Caco-2 (cell line): ENCODE measurements at regions not wholly inside any gene's neighbourhood (a gene's known extent, or its start where the extent isn't known, plus 50 kb on each side); places are given as distances from the start of the nearest gene placed in this dataset.

Experiments used
- BruUV-seq: library from RNA; stranded (reverse); fragments of 400-500 nt; replicated peaks from 2 replicates; lab custom pipeline; 2021; lab: Mats Ljungman, UMichigan
- CTCF ChIA-PET: fragments of 300-600 bp; sonication (Branson Sonifier 250); formaldehyde crosslinking; loops from one replicate; lab custom pipeline; 2022; ENCODE audit warnings: antibody characterized with exemption; lab: Charles Lee
- POLR2A ChIA-PET: fragments of 300-600 bp; sonication (Branson Sonifier 250); formaldehyde crosslinking; loops from one replicate; lab custom pipeline; 2022; ENCODE audit warnings: antibody characterized with exemption; lab: Charles Lee
- DNase-seq, 2 experiments: peaks; one replicate each; pipeline versions ENCODE4 v3.0.0 to v3.0.0-alpha.2; 2020 to 2022
- H3K27me3 ChIP-seq: replicated peaks from 2 replicates; pipeline ENCODE4 v1.6.0; 2011; ENCODE audit warnings: low read length; ENCODE audit not compliant: control insufficient read depth, insufficient read depth
- H3K36me3 ChIP-seq: 2 replicates; pipeline ENCODE4 v1.5.1; 2011; ENCODE audit warnings: low read length; ENCODE audit not compliant: control insufficient read depth, insufficient read depth
- H3K4me1 ChIP-seq: fragments of 250-450 bp; sonication (Bioruptor Pico); 2 replicates; pipeline ENCODE4 v1.5.1; 2020; ENCODE audit warnings: mild to moderate bottlenecking
- H3K4me3 ChIP-seq: 2 replicates; pipeline ENCODE4 v1.5.1; 2011; ENCODE audit warnings: low read depth, mild to moderate bottlenecking, control low read depth, low read length
- H3K9me3 ChIP-seq: fragments of 250-450 bp; sonication (Bioruptor Pico); 2 replicates; pipeline ENCODE4 v1.5.1; 2020; ENCODE audit warnings: mild to moderate bottlenecking, moderate library complexity
- H3K27ac Mint-ChIP-seq: one replicate; pipeline ENCODE4 v1.8.0; 2022; ENCODE audit warnings: mixed read lengths; ENCODE audit not compliant: unreplicated experiment
- H3K27me3 Mint-ChIP-seq: one replicate; pipeline ENCODE4 v1.8.0; 2022; ENCODE audit warnings: mixed read lengths; ENCODE audit not compliant: insufficient read depth, unreplicated experiment
- H3K36me3 Mint-ChIP-seq: one replicate; pipeline ENCODE4 v1.8.0; 2022; ENCODE audit warnings: mild to moderate bottlenecking, mixed read lengths; ENCODE audit not compliant: insufficient read depth, unreplicated experiment
- H3K4me1 Mint-ChIP-seq: one replicate; pipeline ENCODE4 v1.8.0; 2022; ENCODE audit warnings: low read depth, mixed read lengths; ENCODE audit not compliant: unreplicated experiment
- H3K4me3 Mint-ChIP-seq: one replicate; pipeline ENCODE4 v1.8.0; 2022; ENCODE audit warnings: mild to moderate bottlenecking, moderate library complexity, mixed read lengths; ENCODE audit not compliant: unreplicated experiment
- H3K9me3 Mint-ChIP-seq: one replicate; pipeline ENCODE4 v1.8.0; 2022; ENCODE audit warnings: mixed read lengths; ENCODE audit not compliant: unreplicated experiment
- CTCF ChIP-seq, 2 experiments: fragments of 200-600 bp in 1 of 2; IDR thresholded peaks; 1 replicate in 1 of 2; 2 replicates in 1 of 2; pipeline versions ENCODE4 v1.5.1 to v1.8.0; 2011 to 2022; ENCODE audit warnings: antibody characterized with exemption in 1 of 2, control low read depth in 1 of 2, inconsistent platforms in 1 of 2, low read depth in 1 of 2, low read length in 1 of 2, mild to moderate bottlenecking in 1 of 2, moderate library complexity in 1 of 2; ENCODE audit not compliant: insufficient read depth in 1 of 2, severe bottlenecking in 1 of 2, unreplicated experiment in 1 of 2
- intact Hi-C: fragments of 100-400 bp; cut with micrococcal nuclease; formaldehyde crosslinking; loops from one replicate; pipeline ENCODE4 v1.10.0; 2022; ENCODE audit not compliant: unreplicated experiment

GRCh38 chr17:71530248-71530647 is 590.6 kb upstream of the SOX9 start:
- no peak overlapping the region for H3K4me3 ChIP-seq
- H3K4me1 ChIP-seq = no peaks in the 10 kb centered on the region
- POLR2A ChIA-PET = no interaction called here
- no peaks in the 10 kb centered on the region for H3K27me3 ChIP-seq
- TF ChIP-seq CTCF (IDR thresholded peaks at IDR 0.05; ENCODE audit: insufficient read depth in 1 of 2, low read depth in 1 of 2, low read length in 1 of 2, severe bottlenecking in 1 of 2, unreplicated experiment in 1 of 2) = no peak
- CTCF ChIA-PET = no interaction called here
- BruUV-seq = no TSS peak
- H3K36me3 Mint-ChIP-seq = no peaks in the 10 kb centered on the region
- intact Hi-C loops = no loop called here
- no peak for DNase-seq
- peaks cover 4% of the 10 kb centered on the region; the same call in 1 of the 2 replicates for H3K9me3 ChIP-seq
- H3K4me1 Mint-ChIP-seq = no peaks in the 10 kb centered on the region
- H3K36me3 ChIP-seq = no peaks in the 10 kb centered on the region
- no peaks in the 10 kb centered on the region for H3K9me3 Mint-ChIP-seq
- H3K27me3 Mint-ChIP-seq = peaks cover 3% of the 10 kb centered on the region
- no peak overlapping the region for H3K27ac Mint-ChIP-seq
- no peak overlapping the region for H3K4me3 Mint-ChIP-seq

DNA sequence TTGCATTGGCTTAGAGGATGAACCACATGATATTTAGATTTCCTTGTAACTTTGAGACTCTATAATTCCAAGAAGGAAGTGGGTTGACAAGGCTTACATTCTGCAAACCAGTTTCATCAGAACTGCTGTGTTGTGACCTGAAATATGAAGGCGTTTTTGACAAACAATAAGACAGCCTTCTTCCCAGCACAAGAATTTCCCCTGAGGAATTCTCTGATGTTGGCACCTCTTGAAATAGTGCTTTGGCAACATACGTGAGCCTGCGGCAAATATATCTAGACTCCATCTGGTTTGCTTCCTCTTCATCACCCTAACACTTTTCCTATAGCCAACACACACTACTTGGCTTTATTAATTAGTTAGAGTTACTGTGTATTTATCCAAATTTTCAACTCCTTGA is 585.5 kb upstream of the SOX9 start:
- H3K4me3 Mint-ChIP-seq = no peak overlapping the region
- H3K27ac Mint-ChIP-seq = no peak overlapping the region
- CTCF ChIA-PET = no interaction called here

GRCh38 chr17:71546419-71546818 is 574.4 kb upstream of the SOX9 start:
- ChIA-PET POLR2A (no interaction called here), CTCF (no interaction called here)
- no TSS peak for BruUV-seq
- no peaks in the 10 kb centered on the region for H3K36me3 ChIP-seq
- intact Hi-C loops = no loop called here
- no peaks in the 10 kb centered on the region; the same call in 1 of the 2 replicates for H3K9me3 ChIP-seq
- no peak overlapping the region for H3K4me3 Mint-ChIP-seq
- H3K27ac Mint-ChIP-seq = no peak overlapping the region
- no peak for TF ChIP-seq CTCF (IDR thresholded peaks at IDR 0.05; ENCODE audit: insufficient read depth in 1 of 2, low read depth in 1 of 2, low read length in 1 of 2, severe bottlenecking in 1 of 2, unreplicated experiment in 1 of 2)
- H3K9me3 Mint-ChIP-seq = no peaks in the 10 kb centered on the region
- DNase-seq = no peak
- H3K4me1 ChIP-seq = no peaks in the 10 kb centered on the region
- H3K27me3 ChIP-seq = no peaks in the 10 kb centered on the region
- H3K4me3 ChIP-seq = no peak overlapping the region
- H3K36me3 Mint-ChIP-seq = no peaks in the 10 kb centered on the region
- H3K4me1 Mint-ChIP-seq = no peaks in the 10 kb centered on the region
- peaks cover 4% of the 10 kb centered on the region for H3K27me3 Mint-ChIP-seq

More for the DNA sequence above, 585.5 kb upstream of the SOX9 start:
- no TSS peak for BruUV-seq
- H3K9me3 Mint-ChIP-seq = no peaks in the 10 kb centered on the region
- H3K27me3 ChIP-seq = no peaks in the 10 kb centered on the region
- no peak for TF ChIP-seq CTCF (IDR thresholded peaks at IDR 0.05; ENCODE audit: insufficient read depth in 1 of 2, low read depth in 1 of 2, low read length in 1 of 2, severe bottlenecking in 1 of 2, unreplicated experiment in 1 of 2)
- H3K4me1 Mint-ChIP-seq = no peaks in the 10 kb centered on the region
- no peaks in the 10 kb centered on the region for H3K36me3 ChIP-seq
- no peak for DNase-seq
- H3K27me3 Mint-ChIP-seq = no peaks in the 10 kb centered on the region
- H3K4me3 ChIP-seq = no peak overlapping the region
- peaks cover 4% of the 10 kb centered on the region; the same call in 1 of the 2 replicates for H3K9me3 ChIP-seq
- H3K36me3 Mint-ChIP-seq = no peaks in the 10 kb centered on the region
- POLR2A ChIA-PET = no interaction called here
- intact Hi-C loops = no loop called here
- no peaks in the 10 kb centered on the region for H3K4me1 ChIP-seq
